NCI-H1105 treated with DMSO at 0.1 percent for 48 hours (cell line): ENCODE measurements at regions not wholly inside any gene's neighbourhood (a gene's known extent, or its start where the extent isn't known, plus 50 kb on each side); places are given as distances from the start of the nearest gene placed in this dataset.
"Not testable (repeated sequence)": the region's sequence is repeated elsewhere in the genome, so short reads cannot be mapped to it uniquely, and the experiment has no call there.

Experiments
- DNase-seq: peaks from one replicate; lab custom pipeline; 2025; lab: John Stamatoyannopoulos, UW

DNA sequence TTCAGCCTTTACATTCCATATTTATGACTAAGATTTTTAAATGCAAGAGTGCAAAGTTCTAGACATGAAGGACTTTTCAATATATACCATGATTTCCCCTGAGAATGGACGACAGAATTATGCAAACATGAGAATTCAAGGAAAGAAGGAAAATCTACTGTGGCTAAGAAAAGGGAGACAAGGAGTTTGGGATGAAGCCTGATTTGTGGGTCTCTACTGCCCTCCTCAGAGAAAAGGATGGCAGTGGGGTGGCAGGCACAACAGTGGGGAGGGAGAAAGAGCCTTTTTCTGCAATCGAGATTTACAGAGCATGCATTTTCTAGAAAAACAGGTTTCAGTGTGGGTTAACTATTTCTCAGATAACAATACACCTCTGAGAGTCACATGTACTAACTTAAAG is 466.9 kb upstream of the NRSN1 start:
- peak; percentile 47 for DNase-seq

DNA sequence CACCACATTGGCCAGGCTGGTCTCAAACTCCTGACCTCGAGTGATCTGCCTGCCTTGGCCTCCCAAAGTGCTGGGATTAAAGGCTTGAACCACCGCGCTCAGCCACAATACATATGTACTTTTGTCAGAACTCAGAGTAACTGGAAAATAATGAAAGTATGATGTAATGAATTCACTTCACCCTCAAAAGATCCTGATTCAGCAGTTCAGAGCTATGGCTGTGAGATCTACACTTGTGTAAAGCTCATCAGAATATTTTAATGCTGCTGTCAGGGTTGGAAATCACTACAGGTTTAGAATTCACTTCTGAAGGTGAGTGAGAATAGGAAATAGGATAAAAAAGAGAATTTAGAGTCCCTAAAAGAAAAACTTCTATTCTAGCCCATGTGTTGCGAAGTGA is 464.5 kb upstream of the NRSN1 start:
- DNase-seq = no peak

DNA sequence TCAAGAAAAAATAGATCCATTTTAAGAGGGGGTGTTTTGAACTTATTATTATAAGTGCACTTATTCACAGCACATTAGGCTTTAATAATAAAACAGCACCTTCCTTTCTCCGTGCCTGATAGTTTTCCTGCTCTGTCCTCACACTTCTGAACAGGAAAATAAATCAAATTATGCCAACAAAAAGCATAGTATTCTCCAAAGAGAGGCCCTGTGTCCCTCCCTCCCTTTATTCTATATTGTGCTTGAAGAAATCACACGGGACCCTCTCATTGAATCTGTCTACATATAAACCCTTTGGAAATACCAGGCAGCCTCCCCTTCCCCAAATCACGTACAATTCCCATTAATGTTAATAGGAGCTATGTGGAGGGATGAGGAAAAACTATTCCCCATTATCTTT is 462.9 kb upstream of the NRSN1 start:
- no peak for DNase-seq

DNA sequence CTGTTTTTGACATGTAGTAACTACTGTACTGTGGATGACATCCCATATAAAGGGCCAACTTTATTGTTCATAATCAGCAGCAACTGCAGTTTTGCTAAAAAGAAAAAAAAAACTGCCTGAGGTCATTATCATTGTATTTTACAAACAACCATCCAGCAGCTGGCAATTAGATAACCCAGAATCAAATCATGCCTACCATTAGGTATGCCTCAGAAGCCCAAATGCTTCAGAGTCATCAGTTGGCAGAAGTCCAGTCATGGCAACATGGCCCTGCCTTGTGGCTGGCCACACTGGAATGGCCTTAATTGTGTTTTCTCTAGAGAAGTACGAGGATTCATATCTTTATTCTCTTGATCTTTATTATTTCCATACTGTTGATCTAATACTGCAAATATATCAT is 462.4 kb upstream of the NRSN1 start:
- peak; percentile 53 for DNase-seq

DNA sequence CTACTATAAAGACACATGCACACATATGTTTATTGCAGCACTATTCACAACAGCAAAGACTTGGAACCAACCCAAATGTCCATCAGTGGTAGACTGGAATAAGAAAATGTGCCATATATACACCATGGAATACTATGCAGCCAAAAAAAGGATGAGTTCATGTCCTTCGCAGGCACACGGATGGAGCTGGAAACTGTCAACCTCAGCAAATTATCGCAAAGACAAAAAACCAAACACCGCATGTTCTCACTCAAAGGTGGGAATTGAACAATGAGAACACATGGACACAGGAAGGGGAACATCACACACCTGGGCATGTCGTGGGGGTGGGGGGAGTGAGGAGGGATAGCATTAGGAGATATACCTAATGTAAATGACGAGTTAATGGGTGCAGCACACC is 460.1 kb upstream of the NRSN1 start:
- DNase-seq = not testable (repeated sequence)

DNA sequence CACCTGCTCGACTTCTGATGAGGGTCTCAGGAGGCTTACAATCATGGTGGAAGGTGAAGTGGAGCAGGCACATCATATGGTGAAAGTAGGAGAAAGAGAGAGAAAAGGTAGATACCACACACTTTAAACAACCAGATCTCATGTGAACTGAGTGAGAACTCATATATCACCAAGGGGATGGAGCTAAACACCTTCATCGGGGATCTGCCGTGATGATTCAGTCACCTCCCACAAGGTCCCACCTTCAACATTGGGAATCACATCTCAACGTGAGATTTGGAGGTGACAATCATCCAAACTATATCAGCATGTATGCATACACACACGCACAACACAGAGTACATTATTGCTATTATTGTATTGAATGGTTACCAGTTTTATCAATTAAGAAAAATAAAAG is 453.3 kb upstream of the NRSN1 start:
- no peak for DNase-seq

DNA sequence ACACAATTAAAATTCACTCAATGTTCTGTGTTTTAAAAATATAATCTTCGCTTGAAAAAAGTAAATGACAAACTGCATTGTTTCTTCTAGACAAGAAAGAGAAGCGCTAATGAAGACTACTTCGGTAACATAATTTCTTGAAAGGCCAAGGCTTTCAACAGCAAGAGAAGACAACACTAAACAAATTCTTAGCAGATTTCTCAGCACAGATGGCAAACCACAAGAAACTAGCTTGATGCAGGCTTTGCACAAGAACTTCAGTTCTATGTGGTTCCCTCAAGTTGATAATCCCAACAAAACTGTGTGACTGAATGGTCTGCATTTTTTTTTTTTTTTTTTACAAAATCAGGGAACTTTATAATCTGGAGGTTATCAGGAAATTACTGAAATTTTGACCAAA is 447.4 kb upstream of the NRSN1 start:
- DNase-seq = no peak

DNA sequence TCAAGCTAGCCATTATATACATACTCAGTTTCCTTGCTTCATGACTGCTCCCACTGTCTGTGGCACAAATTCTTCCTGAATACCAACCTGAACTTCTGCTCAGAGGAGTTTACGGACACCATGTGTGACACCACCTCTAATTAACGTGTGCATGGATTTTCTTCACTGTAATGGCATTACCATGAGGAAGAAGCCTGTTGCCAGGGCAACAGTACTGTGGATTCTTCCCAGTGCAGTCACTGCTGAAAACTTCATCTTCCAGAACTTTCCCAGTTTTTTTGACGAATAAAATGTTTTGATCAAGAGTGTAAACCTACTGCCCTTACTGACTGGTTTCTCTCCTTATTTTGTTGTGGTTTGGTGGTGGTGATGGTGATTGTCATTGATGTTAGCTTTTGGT is 444.3 kb upstream of the NRSN1 start:
- no peak for DNase-seq

DNA sequence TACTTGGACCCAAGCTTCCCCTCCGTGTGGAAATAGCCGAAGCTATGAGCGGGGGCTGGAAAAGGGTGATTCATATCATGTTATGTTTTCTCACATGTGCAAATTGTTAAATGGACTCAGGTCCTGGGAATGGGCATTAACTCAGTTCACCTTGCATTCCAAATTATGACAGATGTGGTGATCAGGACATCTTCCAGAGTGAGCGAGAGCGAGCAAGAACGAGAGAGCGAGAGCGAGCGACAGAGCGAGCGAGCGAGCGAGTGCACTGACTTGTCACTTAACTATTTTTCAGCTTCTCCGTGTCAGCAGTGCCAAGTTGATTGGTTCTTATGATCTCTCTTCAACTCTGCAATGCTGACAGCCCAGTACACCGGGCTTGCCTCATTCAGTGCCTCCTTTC is 437.4 kb upstream of the NRSN1 start:
- no peak for DNase-seq

DNA sequence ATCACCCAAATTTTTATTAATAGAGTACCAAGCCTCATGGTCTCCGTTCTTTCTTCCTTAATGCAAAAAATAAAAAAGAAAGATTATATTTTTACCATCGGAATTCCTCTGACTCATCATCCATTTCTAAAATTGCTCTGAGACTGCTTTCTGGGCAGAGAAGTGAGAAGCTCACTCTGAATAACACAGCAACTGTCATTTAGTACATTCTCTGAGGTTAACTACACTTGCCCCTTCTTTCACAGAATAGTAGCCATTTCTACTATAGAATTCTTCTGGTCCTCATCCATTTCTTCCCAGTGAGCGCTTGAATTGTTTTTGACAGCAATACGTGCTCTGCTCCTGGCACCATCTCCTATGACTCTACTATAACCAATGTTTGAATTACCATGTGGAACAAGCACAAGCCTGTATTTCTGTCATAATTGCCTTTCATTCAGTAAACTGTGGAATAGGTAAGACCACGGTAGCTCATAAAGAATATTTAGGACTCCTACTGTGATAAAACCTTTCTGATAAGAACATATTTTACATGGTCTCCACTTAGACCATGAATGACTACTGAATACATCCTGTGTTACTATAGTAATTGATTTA is 435.5 kb upstream of the NRSN1 start:
- DNase-seq = peak; percentile 85

DNA sequence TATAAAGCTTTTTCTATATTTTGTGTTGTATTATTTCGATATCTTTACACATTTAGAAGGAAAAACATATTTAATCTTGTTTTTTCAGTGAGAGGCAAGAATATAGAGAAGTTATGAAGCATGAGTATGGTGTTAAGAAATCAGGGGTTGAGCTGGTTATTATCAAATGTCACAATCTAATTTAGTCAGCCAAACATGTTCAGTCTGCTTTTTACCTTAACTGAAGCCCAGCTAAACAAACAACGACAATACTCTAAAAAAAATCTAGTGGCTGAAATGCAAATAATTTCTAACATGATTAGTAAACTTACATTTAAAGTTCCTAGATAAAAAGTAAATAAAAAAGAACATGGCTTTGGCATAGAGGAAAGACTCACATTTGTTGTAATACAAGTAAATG is 433.8 kb upstream of the NRSN1 start:
- no peak for DNase-seq

DNA sequence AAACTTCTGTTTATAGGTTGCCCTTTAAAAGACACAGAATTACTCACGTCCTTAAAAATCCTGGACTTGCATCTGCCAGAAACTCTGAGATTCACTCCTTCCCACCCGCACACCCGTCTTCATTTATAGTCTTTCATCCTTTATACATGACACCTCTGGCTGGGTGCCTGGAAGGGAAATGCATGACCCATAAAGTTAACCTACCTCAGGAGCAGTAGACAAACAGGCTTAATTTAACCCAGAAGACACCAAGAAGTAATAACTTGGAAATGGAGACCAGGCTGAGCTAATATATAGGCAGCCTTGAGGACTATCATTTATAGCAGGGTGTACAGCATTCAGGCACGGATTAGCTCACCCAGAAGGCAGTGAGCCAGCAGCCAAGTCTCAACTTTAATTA is 429.0 kb upstream of the NRSN1 start:
- DNase-seq = no peak

DNA sequence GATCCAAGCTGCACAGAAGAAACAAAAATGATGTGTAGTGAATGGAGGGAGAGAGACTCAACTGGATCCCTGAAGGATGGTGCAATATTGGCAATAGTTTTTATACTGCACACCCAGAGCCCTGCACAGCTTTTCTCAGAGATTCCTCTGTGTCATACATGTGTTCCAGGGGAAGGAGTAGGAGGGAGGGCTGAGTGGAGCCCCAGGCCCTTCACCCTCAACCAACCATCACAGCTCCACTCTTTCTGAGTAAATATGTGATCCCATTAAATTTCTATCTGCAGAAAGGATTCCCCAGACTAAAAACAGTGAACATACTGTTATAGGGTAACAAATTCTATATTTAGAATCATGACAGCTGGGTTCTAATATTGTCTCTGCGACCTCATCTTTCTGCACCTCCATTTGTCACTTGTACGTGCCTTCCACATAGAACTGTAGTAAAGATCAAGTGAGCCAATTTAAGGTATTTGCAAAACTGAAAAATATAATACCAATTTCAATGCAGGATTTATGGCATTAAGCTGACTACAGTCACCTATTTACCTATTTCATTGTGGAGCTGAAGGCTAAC is 421.4 kb upstream of the NRSN1 start:
- DNase-seq = no peak

DNA sequence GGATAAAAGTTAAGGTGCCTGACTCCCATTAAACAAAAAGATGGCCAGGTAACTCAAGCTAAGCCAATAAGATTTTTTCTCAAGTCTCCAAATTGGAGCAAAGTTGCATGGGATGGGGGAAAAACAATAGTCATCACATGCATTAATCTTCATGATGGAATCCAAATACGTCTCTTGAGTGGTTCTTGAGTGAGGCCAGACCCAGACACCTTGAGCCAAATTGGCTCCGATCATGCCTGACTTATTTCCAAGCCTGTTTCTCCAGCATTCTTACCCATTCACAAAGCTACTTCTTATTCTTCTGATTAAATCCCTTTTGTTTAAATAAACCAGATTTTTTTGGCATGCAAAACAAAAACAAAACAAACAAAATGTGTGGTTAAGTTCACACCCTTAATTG is 420.3 kb upstream of the NRSN1 start:
- no peak for DNase-seq

DNA sequence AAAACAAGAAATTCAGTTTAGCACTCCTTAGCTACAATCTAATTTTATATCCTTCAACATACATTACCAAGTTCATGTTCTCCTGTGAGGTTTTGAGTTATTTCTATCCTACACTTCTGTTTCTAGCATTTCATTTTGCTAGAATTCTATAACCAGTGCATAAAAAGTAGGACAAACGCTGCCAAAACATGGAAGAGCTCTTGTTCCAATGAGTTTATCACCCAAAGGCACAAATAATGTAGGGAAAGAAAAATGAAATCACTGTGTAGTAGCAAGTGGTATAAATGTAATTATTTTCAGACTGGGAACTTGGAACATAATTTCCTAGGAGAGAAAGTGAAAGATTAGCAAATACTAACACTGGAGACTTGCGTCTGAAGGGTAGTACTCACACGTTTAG is 413.3 kb upstream of the NRSN1 start:
- DNase-seq = no peak

DNA sequence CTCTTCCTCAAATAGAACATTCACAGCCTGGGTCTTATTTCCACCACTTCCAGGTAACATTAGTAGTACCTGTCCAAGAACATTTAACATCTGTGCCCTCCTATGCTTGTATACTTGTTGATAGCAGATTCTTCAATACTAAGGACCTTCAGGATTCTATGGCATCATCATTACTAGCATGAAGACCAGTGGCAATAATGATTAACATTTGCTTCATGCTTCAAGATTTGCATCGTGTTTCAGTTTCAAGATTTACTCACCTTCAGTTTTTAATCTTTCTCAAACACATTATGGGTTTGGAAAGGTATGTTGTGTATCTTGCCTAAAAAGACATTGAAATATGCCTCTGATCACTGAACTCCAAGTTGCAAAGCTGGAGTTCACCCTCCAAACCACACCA is 412.8 kb upstream of the NRSN1 start:
- no peak for DNase-seq

DNA sequence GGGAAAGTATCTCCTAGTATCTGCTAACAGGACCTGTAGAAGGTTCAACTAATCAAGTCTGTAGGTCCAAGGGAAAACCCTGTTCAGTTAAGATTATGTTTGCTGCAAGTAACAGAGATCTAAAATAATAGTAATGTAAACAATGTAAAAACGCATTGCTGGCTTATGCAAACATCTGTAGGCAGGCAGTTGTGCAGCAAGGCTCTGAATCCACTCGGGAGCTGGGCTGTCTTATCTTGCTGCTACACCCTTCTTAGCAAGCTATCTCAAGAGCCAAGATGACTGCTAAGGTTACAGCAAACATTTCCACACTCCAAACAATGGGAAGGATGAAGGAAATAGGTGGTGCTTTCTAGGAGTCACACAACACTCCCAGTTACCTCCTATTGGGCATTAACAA is 397.3 kb upstream of the NRSN1 start:
- no peak for DNase-seq

DNA sequence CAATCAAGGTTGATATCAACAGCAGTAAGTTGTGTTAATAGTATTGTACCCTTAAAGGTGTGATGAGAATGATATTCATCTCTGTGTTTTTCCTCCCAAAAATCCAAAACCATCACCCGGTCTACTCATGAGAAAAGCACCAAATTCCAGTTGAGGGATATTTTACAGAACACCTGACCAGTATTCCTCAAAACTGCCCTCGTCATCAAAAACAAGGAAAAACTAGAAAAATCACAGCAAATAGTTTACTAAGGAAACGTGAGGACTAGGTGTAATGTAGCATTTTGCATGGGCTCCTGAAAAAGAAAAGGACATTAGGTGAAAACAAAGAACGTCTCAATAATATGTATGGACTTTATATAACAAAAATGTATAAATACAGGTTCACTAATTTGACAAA is 394.4 kb upstream of the NRSN1 start:
- no peak for DNase-seq

DNA sequence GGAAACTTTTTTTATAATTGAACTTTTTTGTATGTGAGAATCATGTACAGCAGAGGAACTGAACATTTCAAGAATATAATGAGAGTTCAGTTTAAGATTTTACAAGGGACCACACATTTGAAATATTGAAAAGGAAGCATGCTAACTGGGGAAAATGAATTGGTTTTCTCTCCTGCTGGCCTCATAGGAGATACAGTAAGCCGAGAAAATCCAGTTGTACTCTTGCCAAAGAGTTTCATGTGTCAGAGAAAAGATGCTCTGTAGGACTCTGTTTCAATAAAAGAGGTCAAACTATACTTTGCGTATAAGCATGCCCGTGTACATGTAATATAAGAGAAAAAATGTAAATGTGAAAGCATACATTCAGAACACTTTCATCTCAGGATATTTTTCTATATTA is 393.5 kb upstream of the NRSN1 start:
- DNase-seq = no peak

DNA sequence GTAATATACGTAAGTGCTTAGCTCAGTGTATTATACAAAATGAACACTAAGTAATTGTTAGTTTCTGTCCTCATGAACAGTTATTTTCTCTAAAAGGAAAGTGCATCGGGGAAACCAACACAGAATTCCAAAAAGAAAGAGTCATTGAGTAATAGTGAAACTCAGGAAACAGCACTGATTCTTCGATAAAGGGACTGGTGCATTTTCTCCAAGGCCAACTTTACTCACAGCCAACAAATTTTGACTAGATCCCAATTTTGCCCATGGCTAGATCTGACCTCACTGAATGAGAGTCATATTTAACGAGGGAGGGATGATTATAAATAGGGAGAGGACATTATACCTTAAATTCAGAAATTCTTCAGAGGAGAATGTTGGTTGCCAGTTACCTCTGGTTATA is 390.9 kb upstream of the NRSN1 start:
- DNase-seq = no peak

DNA sequence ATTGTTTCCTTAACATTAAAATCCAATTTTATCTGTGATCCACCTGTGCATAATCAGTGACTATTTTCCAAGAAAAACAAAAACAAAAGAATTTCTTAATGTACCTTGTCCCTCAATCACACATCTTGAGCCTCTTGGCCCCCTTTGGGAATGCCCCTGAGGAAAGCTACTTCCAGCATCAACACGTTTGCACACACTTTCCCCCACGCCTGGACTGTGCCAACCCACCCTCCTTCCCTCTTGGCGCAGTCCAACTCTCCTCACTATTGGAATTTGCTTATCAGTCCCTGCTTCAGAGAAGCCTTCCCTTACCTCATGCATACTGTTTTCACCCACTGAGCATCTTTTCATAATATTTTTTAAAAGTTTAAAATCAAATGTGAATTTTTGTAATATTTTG is 389.4 kb upstream of the NRSN1 start:
- no peak for DNase-seq

DNA sequence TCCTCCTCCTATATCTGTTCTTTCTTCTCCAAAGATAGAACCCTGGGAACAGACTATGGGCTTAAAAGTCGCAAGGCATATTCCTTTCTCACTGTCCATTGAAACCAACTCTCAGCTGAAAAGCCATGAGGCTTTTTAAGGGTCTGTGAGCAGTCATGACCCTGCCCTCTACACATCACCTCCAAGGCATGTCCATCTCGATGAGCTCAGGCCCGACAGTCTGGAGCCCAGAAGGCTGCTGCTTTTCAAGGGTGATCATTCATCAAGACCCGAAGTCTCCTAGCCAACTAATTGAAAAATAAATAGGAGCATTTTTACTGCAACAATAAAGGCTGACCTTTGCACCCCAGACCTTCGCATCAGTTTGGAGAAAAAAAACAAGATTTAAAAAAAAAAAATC is 378.8 kb upstream of the NRSN1 start:
- no peak for DNase-seq

DNA sequence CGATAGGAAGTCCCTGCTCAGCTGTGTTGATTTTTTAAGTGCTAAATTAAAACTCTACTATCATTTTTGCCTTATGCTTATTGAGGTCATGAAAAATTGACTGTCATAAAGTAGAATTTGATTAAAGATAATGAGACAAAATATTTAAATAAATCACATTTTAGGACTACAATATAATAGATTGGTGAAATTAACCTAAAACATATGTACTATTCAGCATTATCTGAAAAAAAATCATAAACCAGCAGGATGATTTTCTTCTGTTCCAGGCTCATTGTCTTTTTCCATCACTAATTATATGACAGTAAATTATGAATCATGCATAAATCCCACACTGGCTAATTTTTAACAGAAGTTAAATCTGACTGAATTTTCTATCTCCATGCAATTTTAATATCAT is 373.6 kb upstream of the NRSN1 start:
- no peak for DNase-seq

DNA sequence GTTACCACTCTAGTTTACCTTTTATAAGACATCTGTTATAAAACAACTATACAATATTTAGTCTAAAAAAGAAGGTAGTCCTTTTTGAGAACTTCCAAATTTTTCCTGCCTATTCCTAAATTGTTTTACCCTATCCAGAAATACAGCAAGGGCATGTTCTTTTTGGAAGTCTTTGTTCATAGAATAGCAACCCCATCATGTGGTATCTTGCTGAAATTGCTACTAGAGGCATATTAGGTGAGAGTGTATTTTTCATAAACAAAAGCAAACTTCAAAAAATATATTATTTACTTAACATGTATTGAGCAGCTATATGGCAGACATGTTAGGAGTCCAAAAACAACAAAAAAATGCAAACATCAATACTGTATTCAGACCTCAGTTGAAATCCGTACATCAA is 371.8 kb upstream of the NRSN1 start:
- DNase-seq = peak; percentile 33

DNA sequence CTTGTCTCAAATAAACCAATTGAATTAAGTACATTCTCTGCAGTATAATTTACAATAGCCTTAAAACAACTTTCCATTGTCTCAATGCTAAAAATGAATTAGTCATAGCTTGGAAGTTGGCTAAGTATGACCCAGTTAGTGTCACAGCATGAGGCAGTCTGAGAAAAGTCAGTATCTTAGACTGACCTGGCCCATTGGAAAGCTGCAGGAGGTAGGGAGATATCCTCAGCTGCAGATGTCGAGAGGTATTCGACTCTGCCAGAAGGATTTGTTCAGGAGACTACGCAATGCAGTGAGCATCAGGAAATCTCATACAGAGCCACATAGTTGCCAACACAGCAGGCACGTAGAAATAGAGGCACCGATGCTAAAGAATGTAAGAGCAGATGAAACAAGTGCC is 350.9 kb upstream of the NRSN1 start:
- no peak for DNase-seq
